KMS-11 (cell line): ENCODE measurements at regions not wholly inside any gene's neighbourhood (a gene's known extent, or its start where the extent isn't known, plus 50 kb on each side); places are given as distances from the start of the nearest gene placed in this dataset.
"Not testable (repeated sequence)": the region's sequence is repeated elsewhere in the genome, so short reads cannot be mapped to it uniquely, and the experiment has no call there.

Source experiments
- H2AFZ ChIP-seq: fragments of 200-600 bp; sonication (generic); 2 replicates; pipeline ENCODE4 v1.6.1; 2016; ENCODE audit warnings: antibody characterized with exemption, mixed run types, low read depth
- H3K27ac ChIP-seq: fragments of 200-600 bp; sonication (generic); 2 replicates; pipeline ENCODE4 v1.6.1; 2016; ENCODE audit warnings: mild to moderate bottlenecking, mixed run types
- H3K27me3 ChIP-seq: fragments of 200-600 bp; sonication (generic); 2 replicates; pipeline ENCODE4 v1.6.1; 2017; ENCODE audit warnings: mild to moderate bottlenecking, low read depth, mixed run types, moderate library complexity; ENCODE audit not compliant: insufficient read depth
- H3K36me3 ChIP-seq: fragments of 200-600 bp; sonication (generic); 2 replicates; pipeline ENCODE4 v1.6.1; 2017; ENCODE audit warnings: mild to moderate bottlenecking, mixed run types; ENCODE audit not compliant: insufficient read depth
- H3K4me1 ChIP-seq: fragments of 200-600 bp; sonication (generic); 2 replicates; pipeline ENCODE4 v1.6.1; 2016; ENCODE audit warnings: mild to moderate bottlenecking, low read depth, mixed run types; ENCODE audit not compliant: poor library complexity, severe bottlenecking
- H3K4me2 ChIP-seq: fragments of 200-600 bp; sonication (generic); 2 replicates; pipeline ENCODE4 v1.7.0; 2016; ENCODE audit warnings: mild to moderate bottlenecking, mixed run types
- H3K4me3 ChIP-seq: fragments of 200-600 bp; sonication (generic); IDR thresholded peaks from 2 replicates; pipeline ENCODE4 v1.6.1; 2017; ENCODE audit warnings: low read depth, low read length, mixed read lengths; ENCODE audit not compliant: insufficient read depth
- H3K79me2 ChIP-seq: fragments of 200-600 bp; sonication (generic); 2 replicates; pipeline ENCODE4 v1.6.1; 2016; ENCODE audit warnings: low read depth, mixed run types; ENCODE audit not compliant: insufficient read depth
- H3K9ac ChIP-seq: fragments of 200-600 bp; sonication (generic); 2 replicates; pipeline ENCODE4 v1.6.1; 2016; ENCODE audit warnings: mild to moderate bottlenecking, mixed run types
- H4K20me1 ChIP-seq: fragments of 200-600 bp; sonication (generic); 2 replicates; pipeline ENCODE4 v1.6.1; 2016; ENCODE audit warnings: mild to moderate bottlenecking, mixed run types; ENCODE audit not compliant: insufficient read depth
- TF ChIP-seq, protein P1 (sequence below): fragments of 200-600 bp; sonication (generic); conservative IDR thresholded peaks from 2 replicates; pipeline ENCODE4 v1.6.1; 2017; ENCODE audit warnings: low read depth, mild to moderate bottlenecking, antibody characterized with exemption, low read length, moderate library complexity, mixed read lengths

DNA sequence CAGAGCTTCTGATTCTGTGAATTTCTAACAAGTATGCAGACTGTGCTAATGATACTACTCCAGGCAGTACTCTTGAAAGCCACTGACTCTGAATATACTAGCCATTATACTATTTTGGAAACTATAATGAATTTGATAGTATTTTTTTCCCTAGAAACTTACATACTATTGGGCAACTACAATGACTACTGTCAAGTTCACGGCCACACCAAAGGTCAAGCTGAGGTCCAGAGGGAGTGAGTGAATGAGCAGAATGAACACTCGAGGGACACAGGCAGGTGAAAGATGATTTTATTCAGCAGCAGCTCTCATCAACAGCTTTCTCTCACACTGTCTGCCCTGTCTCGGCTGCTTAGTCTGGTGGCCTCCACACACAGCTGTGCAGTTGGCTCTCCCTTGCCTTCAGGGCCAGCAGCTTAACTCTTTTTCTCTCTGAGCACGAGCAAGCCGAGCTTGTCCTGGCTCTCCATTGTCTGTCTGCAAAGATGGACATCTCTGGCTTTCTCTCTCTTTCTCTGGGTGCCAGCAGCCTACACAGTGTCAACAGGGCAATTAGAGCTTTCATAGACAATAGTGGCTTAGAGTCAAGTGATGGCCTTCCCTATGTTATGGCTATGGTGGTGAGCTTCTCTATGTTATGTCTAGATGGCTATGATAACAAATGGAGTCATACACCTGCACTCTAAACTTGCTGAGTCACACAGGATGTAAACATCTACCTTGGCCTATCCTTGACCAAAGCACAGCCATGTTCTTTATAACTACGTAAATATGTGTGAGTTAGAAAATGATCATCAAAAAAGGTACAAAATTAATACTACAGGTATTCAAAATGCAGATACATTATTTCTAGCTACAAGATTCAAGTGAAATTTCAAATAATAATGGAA is 362.4 kb downstream of the CGGBP1 start:
- Histone ChIP-seq H3K9ac (no peak overlapping the region), H3K27ac (no peak overlapping the region), H4K20me1 (no peaks in the 10 kb centered on the region), H3K4me1 (no peaks in the 10 kb centered on the region), H3K36me3 (no peaks in the 10 kb centered on the region), H3K27me3 (no peaks in the 10 kb centered on the region), H2AFZ (no peak overlapping the region), H3K4me3 (no peak overlapping the region), H3K79me2 (no peaks in the 10 kb centered on the region), H3K4me2 (no peak overlapping the region)
- TF ChIP-seq, protein P1, sequence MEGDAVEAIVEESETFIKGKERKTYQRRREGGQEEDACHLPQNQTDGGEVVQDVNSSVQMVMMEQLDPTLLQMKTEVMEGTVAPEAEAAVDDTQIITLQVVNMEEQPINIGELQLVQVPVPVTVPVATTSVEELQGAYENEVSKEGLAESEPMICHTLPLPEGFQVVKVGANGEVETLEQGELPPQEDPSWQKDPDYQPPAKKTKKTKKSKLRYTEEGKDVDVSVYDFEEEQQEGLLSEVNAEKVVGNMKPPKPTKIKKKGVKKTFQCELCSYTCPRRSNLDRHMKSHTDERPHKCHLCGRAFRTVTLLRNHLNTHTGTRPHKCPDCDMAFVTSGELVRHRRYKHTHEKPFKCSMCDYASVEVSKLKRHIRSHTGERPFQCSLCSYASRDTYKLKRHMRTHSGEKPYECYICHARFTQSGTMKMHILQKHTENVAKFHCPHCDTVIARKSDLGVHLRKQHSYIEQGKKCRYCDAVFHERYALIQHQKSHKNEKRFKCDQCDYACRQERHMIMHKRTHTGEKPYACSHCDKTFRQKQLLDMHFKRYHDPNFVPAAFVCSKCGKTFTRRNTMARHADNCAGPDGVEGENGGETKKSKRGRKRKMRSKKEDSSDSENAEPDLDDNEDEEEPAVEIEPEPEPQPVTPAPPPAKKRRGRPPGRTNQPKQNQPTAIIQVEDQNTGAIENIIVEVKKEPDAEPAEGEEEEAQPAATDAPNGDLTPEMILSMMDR = no peak

DNA sequence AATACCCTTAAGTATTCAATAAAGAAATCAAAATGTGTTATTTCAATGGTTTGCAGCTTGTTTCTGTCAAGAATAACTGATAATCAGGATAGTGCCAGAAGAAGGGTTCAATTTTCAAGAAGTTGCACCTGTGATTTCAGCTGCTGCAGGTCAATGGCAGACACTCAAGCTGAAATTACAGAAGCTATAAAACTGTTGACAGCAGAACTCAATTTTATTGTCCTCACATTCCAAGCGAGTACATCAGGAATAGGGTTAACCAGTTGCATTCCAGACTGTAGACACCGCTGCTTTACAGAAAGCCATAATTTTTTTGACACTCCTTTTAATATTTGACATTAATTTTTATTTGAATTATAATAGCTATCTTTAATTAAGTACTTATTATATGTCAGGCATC is 364.1 kb downstream of the CGGBP1 start:
- no peaks in the 10 kb centered on the region for H4K20me1 ChIP-seq
- no peaks in the 10 kb centered on the region for H3K27me3 ChIP-seq
- no peaks in the 10 kb centered on the region for H3K36me3 ChIP-seq
- no peak overlapping the region for H3K4me2 ChIP-seq
- no peak overlapping the region for H3K4me3 ChIP-seq
- no peak overlapping the region for H2AFZ ChIP-seq
- no peaks in the 10 kb centered on the region for H3K79me2 ChIP-seq
- TF ChIP-seq, protein P1 = no peak
- no peaks in the 10 kb centered on the region for H3K4me1 ChIP-seq
- no peak overlapping the region for H3K9ac ChIP-seq
- H3K27ac ChIP-seq = no peak overlapping the region

DNA sequence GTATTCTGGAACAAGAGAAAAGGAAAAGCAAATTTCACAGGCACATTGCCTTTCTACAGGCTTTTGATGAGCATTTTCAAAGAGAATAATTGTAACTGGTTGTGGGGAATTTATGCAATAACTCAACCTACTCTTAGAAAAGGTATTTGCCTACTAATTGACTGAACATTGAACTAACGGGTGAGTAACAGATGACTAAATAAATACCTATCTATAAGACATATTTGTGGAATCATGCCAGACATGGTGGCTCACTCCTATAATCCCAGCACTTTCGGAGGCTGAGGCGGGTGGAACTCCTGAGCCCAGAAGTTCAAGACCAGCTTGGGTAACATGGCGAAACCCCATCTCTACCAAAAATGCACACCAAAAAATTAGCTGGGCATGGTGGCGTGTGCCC is 367.7 kb downstream of the CGGBP1 start:
- Histone ChIP-seq H3K36me3 (no peaks in the 10 kb centered on the region), H3K4me2 (no peak overlapping the region), H3K4me3 (no peak overlapping the region), H3K27me3 (no peaks in the 10 kb centered on the region), H2AFZ (no peak overlapping the region), H3K9ac (no peak overlapping the region), H3K4me1 (no peaks in the 10 kb centered on the region), H4K20me1 (no peaks in the 10 kb centered on the region), H3K79me2 (no peaks in the 10 kb centered on the region), H3K27ac (no peak overlapping the region)
- TF ChIP-seq, protein P1 = no peak

DNA sequence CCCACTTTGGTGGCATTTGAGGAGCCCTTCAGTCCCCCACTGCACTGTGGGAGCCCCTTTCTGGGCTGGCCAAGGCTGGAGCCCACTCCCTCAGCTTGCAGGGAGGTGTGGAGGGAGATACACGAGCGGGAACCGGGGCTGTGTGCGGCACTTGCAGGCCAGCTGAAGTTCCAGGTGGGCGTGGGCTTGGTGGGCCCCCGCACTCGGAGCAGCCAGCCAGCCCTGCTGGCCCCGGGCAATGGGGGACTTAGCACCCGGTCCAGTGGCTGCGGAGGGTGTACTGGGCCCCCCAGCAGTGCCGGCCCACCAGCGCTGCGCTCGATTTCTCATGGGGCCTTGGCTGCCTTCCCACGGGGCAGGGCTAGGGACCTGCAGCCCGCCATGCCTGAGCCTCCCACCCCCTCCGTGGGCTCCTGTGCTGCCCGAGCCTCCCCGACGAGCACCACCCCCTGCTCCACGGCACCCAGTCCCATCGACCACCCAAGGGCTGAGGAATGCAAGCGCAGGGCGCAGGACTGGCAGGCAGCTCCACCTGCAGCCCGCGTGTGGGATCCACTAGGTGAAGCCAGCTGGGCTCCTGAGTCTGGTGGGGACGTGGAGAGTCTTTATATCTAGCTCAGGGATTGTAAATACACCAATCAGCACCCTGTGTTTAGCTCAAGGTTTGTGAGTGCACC is 379.7 kb downstream of the CGGBP1 start:
- H3K4me2 ChIP-seq, H3K36me3 ChIP-seq, H4K20me1 ChIP-seq, H2AFZ ChIP-seq, H3K27ac ChIP-seq, H3K4me3 ChIP-seq, H3K9ac ChIP-seq, H3K79me2 ChIP-seq, H3K27me3 ChIP-seq: not testable (repeated sequence)
- peaks cover 11% of the 10 kb centered on the region for H3K4me1 ChIP-seq
